ENCODE measurements at regions not wholly inside any gene's neighbourhood (a gene's known extent, or its start where the extent isn't known, plus 50 kb on each side); places are given as distances from the start of the nearest gene placed in this dataset.

DNA sequence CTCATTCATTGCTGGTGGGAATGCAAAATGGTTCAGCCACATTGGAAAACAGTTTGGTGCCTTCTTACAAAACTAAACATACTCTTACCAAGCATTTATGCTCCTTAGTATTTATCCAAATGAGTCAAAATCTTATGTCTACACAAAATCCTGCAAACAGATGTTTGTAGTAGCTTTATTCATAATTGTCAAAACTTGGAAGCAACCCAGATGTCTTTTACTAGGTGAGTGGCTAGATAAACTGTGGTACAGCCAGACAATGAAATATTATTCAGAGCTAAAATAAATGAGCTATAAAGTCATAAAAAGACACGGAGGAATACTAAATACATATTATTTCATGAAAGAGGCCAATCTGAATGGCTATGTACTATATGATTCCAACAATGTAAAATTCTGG lies 709.5 kb downstream of the NSUN3 start:
- TF ChIP-seq POLR2A (IDR thresholded peaks at IDR 0.05): no peak
- TF ChIP-seq, protein P1, sequence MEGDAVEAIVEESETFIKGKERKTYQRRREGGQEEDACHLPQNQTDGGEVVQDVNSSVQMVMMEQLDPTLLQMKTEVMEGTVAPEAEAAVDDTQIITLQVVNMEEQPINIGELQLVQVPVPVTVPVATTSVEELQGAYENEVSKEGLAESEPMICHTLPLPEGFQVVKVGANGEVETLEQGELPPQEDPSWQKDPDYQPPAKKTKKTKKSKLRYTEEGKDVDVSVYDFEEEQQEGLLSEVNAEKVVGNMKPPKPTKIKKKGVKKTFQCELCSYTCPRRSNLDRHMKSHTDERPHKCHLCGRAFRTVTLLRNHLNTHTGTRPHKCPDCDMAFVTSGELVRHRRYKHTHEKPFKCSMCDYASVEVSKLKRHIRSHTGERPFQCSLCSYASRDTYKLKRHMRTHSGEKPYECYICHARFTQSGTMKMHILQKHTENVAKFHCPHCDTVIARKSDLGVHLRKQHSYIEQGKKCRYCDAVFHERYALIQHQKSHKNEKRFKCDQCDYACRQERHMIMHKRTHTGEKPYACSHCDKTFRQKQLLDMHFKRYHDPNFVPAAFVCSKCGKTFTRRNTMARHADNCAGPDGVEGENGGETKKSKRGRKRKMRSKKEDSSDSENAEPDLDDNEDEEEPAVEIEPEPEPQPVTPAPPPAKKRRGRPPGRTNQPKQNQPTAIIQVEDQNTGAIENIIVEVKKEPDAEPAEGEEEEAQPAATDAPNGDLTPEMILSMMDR (IDR thresholded peaks at IDR 0.05): no peak
